Activated naive CD8-positive, alpha-beta T cell treated with anti-CD3 and anti-CD28 coated beads, Interleukin-2, amount 10 ng/mL, durations not matched to agents 7 days and 5 days (primary cell): ENCODE measurements at regions not wholly inside any gene's neighbourhood (a gene's known extent, or its start where the extent isn't known, plus 50 kb on each side); places are given as distances from the start of the nearest gene placed in this dataset.

Experiments
- ATAC-seq: fragments of 150-1000 bp; cut with Tn5 transposase; one replicate; pipeline ENCODE4 v1.10.0; 2021; ENCODE audit warnings: low read depth, moderate library complexity
- POLR2A ChIA-PET: fragments of 350-600 bp; sonication (Branson Sonifier 250); formaldehyde crosslinking; loops from one replicate; lab custom pipeline; 2021; ENCODE audit warnings: antibody characterized with exemption; lab: Charles Lee
- DNase-seq: peaks from one replicate; pipeline ENCODE4 v3.0.0; 2021
- H3K27ac Mint-ChIP-seq: one replicate; pipeline ENCODE4 v1.8.0; 2022; ENCODE audit warnings: mild to moderate bottlenecking, mixed read lengths
- H3K27me3 Mint-ChIP-seq: one replicate; pipeline ENCODE4 v1.8.0; 2022; ENCODE audit warnings: mild to moderate bottlenecking, moderate library complexity, mixed read lengths
- H3K36me3 Mint-ChIP-seq: one replicate; pipeline ENCODE4 v1.8.0; 2021; ENCODE audit warnings: mild to moderate bottlenecking, mixed read lengths
- H3K4me1 Mint-ChIP-seq: one replicate; pipeline ENCODE4 v1.8.0; 2021; ENCODE audit warnings: mixed read lengths
- H3K4me3 Mint-ChIP-seq: one replicate; pipeline ENCODE4 v1.8.0; 2022; ENCODE audit warnings: mild to moderate bottlenecking, moderate library complexity, mixed read lengths
- H3K9me3 Mint-ChIP-seq: one replicate; pipeline ENCODE4 v1.8.0; 2021; ENCODE audit warnings: mixed read lengths

- Mint-ChIP-seq H3K27me3 (no peaks in the 10 kb centered on the region), H3K27ac (no peak overlapping the region), H3K36me3 (peaks cover 2% of the 10 kb centered on the region), H3K4me3 (no peak overlapping the region), H3K4me1 (no peaks in the 10 kb centered on the region), H3K9me3 (peaks cover 8% of the 10 kb centered on the region)
- DNase-seq = no peak
- POLR2A ChIA-PET = no interaction called here
- no peak for ATAC-seq
Observed at GRCh38 chr21:38057626-38058025, 141.4 kb upstream of the KCNJ6 start.

- DNase-seq (no peak), ATAC-seq (no peak)
- Mint-ChIP-seq H3K36me3 (peaks cover 2% of the 10 kb centered on the region), H3K9me3 (peaks cover 8% of the 10 kb centered on the region), H3K27ac (no peak overlapping the region), H3K4me1 (no peaks in the 10 kb centered on the region), H3K4me3 (no peak overlapping the region), H3K27me3 (no peaks in the 10 kb centered on the region)
- POLR2A ChIA-PET = no interaction called here
Observed at GRCh38 chr21:38060533-38060932, 144.3 kb upstream of the KCNJ6 start.

GRCh38 chr21:38067086-38067739, 151.0 kb upstream of the KCNJ6 start:
- Mint-ChIP-seq H3K4me1 (no peaks in the 10 kb centered on the region), H3K27me3 (peaks cover 4% of the 10 kb centered on the region), H3K27ac (no peak overlapping the region), H3K4me3 (no peak overlapping the region), H3K9me3 (peaks cover 5% of the 10 kb centered on the region), H3K36me3 (no peaks in the 10 kb centered on the region)
- ATAC-seq = no peak
- POLR2A ChIA-PET = no interaction called here
- no peak for DNase-seq

- no peak overlapping the region for H3K27ac Mint-ChIP-seq
- POLR2A ChIA-PET = no interaction called here
Observed at GRCh38 chr21:38072489-38072888, 156.2 kb upstream of the KCNJ6 start.

GRCh38 chr21:38075833-38076587, 159.8 kb upstream of the KCNJ6 start:
- Mint-ChIP-seq H3K4me3 (no peak overlapping the region), H3K9me3 (peaks cover 6% of the 10 kb centered on the region), H3K4me1 (no peaks in the 10 kb centered on the region), H3K27me3 (no peaks in the 10 kb centered on the region), H3K36me3 (no peaks in the 10 kb centered on the region), H3K27ac (no peak overlapping the region)
- ATAC-seq (no peak), DNase-seq (no peak)
- POLR2A ChIA-PET = no interaction called here

More at GRCh38 chr21:38072489-38072888, 156.2 kb upstream of the KCNJ6 start:
- ATAC-seq (no peak), DNase-seq (no peak)
- Mint-ChIP-seq H3K27me3 (peaks cover 3% of the 10 kb centered on the region), H3K4me1 (no peaks in the 10 kb centered on the region), H3K36me3 (no peaks in the 10 kb centered on the region), H3K4me3 (no peak overlapping the region), H3K9me3 (peaks cover 8% of the 10 kb centered on the region)

GRCh38 chr21:38077569-38077968, 161.3 kb upstream of the KCNJ6 start:
- POLR2A ChIA-PET = no interaction called here

GRCh38 chr21:38080888-38081287, 164.6 kb upstream of the KCNJ6 start:
- no peaks in the 10 kb centered on the region for H3K36me3 Mint-ChIP-seq
- H3K9me3 Mint-ChIP-seq = no peaks in the 10 kb centered on the region
- no peak overlapping the region for H3K4me3 Mint-ChIP-seq
- DNase-seq (no peak), ATAC-seq (no peak)
- POLR2A ChIA-PET = no interaction called here
- H3K27me3 Mint-ChIP-seq = peaks cover 2% of the 10 kb centered on the region
- H3K4me1 Mint-ChIP-seq = no peaks in the 10 kb centered on the region
- H3K27ac Mint-ChIP-seq = no peak overlapping the region

More at GRCh38 chr21:38077569-38077968, 161.3 kb upstream of the KCNJ6 start:
- H3K9me3 Mint-ChIP-seq = peaks cover 3% of the 10 kb centered on the region
- DNase-seq = no peak
- H3K27me3 Mint-ChIP-seq = no peaks in the 10 kb centered on the region
- no peaks in the 10 kb centered on the region for H3K36me3 Mint-ChIP-seq
- no peak for ATAC-seq
- no peak overlapping the region for H3K4me3 Mint-ChIP-seq
- no peak overlapping the region for H3K27ac Mint-ChIP-seq
- H3K4me1 Mint-ChIP-seq = no peaks in the 10 kb centered on the region

DNA sequence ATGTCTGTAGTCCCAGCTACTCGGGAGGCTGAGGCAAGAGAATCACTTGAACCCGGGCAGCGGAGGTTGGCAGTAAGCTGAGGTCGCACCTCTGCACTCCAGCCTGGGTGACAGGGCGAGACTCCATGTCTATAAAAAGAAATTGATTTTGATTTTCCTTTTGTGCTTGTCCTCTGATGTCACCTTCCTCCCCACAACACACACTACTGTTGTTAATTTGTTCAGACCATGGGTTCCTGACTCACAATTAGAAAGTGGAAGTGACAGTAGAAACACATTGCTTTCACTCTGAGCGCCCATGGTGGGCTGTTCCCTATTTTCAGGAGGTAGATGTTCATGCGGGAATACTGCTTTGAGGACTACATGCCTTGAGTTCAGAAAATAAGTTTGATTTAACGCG, 165.5 kb upstream of the KCNJ6 start:
- H3K4me3 Mint-ChIP-seq = no peak overlapping the region
- no peaks in the 10 kb centered on the region for H3K4me1 Mint-ChIP-seq
- DNase-seq (no peak), ATAC-seq (no peak)
- POLR2A ChIA-PET = no interaction called here
- no peaks in the 10 kb centered on the region for H3K36me3 Mint-ChIP-seq
- peaks cover 2% of the 10 kb centered on the region for H3K27me3 Mint-ChIP-seq
- H3K9me3 Mint-ChIP-seq = no peaks in the 10 kb centered on the region
- H3K27ac Mint-ChIP-seq = no peak overlapping the region

DNA sequence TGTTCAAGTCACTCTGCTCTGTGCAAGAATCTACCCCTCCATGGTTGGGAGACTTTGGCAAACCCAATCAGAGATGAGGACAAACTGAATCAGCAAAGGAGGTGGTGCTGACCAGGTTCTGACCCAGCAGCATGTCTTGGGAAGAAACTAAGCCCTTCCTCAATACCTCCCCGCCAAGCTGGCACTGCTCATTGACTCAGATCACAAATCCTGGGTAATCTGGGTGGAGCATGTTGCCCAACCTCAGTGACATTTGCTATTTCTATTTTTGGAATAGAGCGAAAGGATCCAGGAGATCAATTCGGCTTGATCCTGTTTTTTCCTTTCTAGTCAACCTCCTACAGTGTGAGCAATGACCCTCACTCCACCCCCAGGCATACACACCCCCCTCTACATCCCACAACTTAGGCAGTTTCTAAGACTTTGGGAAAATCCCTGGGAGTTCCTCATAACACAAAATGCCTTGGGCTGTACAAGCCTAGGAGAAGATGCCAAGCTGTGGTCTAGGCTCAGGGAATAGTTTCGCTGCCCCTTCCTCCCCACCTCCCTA, 166.8 kb upstream of the KCNJ6 start:
- ATAC-seq (no peak), DNase-seq (no peak)
- Mint-ChIP-seq H3K27ac (no peak overlapping the region), H3K36me3 (no peaks in the 10 kb centered on the region), H3K4me1 (no peaks in the 10 kb centered on the region), H3K4me3 (no peak overlapping the region), H3K27me3 (peaks cover 2% of the 10 kb centered on the region), H3K9me3 (no peaks in the 10 kb centered on the region)
- POLR2A ChIA-PET = no interaction called here

- no peaks in the 10 kb centered on the region for H3K4me1 Mint-ChIP-seq
- no peak overlapping the region for H3K4me3 Mint-ChIP-seq
- no peaks in the 10 kb centered on the region for H3K36me3 Mint-ChIP-seq
- H3K27me3 Mint-ChIP-seq = peaks cover 2% of the 10 kb centered on the region
- no peaks in the 10 kb centered on the region for H3K9me3 Mint-ChIP-seq
- ATAC-seq = no peak
- no peak for DNase-seq
- POLR2A ChIA-PET = no interaction called here
- H3K27ac Mint-ChIP-seq = no peak overlapping the region
Observed at GRCh38 chr21:38083535-38083934, 167.3 kb upstream of the KCNJ6 start.

- no peaks in the 10 kb centered on the region for H3K4me1 Mint-ChIP-seq
- POLR2A ChIA-PET = no interaction called here
- no peaks in the 10 kb centered on the region for H3K36me3 Mint-ChIP-seq
- no peak overlapping the region for H3K27ac Mint-ChIP-seq
- DNase-seq (no peak), ATAC-seq (no peak)
- no peaks in the 10 kb centered on the region for H3K9me3 Mint-ChIP-seq
- H3K27me3 Mint-ChIP-seq = peaks cover 2% of the 10 kb centered on the region
- no peak overlapping the region for H3K4me3 Mint-ChIP-seq
Observed at GRCh38 chr21:38086580-38086979, 170.2 kb upstream of the KCNJ15 start.

GRCh38 chr21:38088916-38089762, 167.7 kb upstream of the KCNJ15 start:
- H3K27me3 Mint-ChIP-seq = peaks cover 2% of the 10 kb centered on the region
- H3K4me1 Mint-ChIP-seq = no peaks in the 10 kb centered on the region
- no peak overlapping the region for H3K27ac Mint-ChIP-seq
- no peak overlapping the region for H3K4me3 Mint-ChIP-seq
- POLR2A ChIA-PET = no interaction called here
- H3K9me3 Mint-ChIP-seq = peaks cover 2% of the 10 kb centered on the region
- no peak for ATAC-seq
- no peak for DNase-seq
- no peaks in the 10 kb centered on the region for H3K36me3 Mint-ChIP-seq

GRCh38 chr21:38089763-38090046, 167.1 kb upstream of the KCNJ15 start:
- POLR2A ChIA-PET = no interaction called here
- no peak overlapping the region for H3K27ac Mint-ChIP-seq
- H3K27me3 Mint-ChIP-seq = peaks cover under 1% of the 10 kb centered on the region
- peaks cover 2% of the 10 kb centered on the region for H3K9me3 Mint-ChIP-seq
- ATAC-seq (no peak), DNase-seq (no peak)
- no peak overlapping the region for H3K4me3 Mint-ChIP-seq
- H3K36me3 Mint-ChIP-seq = no peaks in the 10 kb centered on the region
- no peaks in the 10 kb centered on the region for H3K4me1 Mint-ChIP-seq
